Stimulated activated CD8-positive, alpha-beta memory T cell treated with anti-CD3 and anti-CD28 coated beads, Interleukin-4, amount 100 ng/mL, for 48 hours (primary cell): ENCODE measurements at regions not wholly inside any gene's neighbourhood (a gene's known extent, or its start where the extent isn't known, plus 50 kb on each side); places are given as distances from the start of the nearest gene placed in this dataset.

Experiments
- DNase-seq: peaks from one replicate; pipeline ENCODE4 v3.0.0-alpha.2; 2020

DNA sequence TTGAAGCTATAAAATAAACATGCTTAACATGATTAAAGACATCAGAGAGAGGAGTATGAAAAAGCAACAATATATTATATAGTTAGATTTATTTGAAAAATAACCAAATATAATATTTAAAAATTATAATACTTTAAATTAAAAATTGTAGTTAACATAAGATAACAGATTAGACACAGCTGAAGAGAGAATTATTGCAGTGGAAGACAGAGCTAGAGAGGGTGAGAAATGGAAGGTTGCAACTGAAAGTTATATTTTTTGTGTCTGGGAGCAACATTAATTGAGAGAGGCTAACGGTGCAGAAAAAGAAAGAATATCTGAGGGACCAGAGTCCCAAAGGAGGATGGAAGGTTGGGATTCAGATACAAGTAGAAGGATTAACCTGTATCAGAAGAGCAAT is 548.9 kb upstream of the FZD8 start:
- DNase-seq, result no peak

DNA sequence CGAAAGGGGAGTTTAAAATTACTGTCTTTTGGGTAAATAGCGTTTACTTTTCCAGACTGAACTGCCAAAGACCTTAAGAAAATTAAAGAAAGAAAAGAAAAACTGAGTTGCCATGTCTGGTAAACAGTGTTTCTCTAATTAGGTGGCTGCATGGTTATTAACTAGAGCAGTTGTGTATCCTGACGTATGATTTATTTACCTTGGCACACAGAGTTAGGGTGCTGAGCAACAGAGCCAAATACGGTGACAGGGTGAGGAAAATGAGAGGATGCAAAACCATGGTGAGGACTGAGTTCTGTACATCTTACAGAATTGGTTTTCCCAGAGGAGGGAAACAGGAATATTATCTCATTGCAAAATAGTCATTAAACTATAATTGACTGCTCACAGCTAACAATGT is 546.4 kb upstream of the FZD8 start:
- no peak for DNase-seq

DNA sequence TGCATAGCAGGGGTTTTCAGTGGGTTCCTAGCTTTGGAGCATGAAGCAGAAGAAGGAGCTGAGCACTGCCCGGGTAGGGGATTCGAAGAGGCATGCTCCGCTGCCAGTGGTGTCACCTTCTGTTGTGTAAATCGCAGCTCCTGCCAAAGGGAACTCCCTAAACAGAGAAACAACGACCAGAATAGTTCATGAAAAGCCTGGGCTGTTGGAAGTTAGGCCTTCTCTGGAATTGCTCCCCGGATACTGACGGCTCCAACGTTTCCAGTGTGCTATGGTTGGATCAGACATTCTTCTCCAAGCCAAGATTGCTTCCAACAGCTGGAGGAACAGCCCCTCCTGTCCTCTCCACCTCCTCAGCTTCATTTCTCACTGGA is 546.0 kb upstream of the FZD8 start:
- DNase-seq, result no peak

GRCh38 chr10:36187380-36188079 is 545.4 kb upstream of the FZD8 start:
- no peak for DNase-seq

DNA sequence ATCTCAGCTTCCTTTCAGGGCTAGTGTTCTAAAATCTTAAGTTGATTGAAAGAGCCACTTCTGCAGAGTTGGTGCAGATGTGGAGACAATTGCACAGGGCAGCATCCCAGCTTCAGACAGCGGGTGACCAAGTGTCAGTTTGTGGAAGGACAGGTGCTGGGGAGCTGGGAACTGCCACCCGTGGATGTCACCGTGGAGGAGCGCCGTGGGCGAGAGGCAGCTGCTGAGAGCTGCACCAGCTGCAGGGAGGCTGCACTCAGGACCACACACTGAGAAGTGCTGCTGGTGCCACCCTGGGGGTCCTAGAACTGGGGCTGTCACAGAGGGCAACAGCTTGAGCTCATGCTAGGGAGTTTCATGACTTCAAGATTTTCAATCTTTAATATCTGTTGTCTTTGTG is 543.0 kb upstream of the FZD8 start:
- no peak for DNase-seq

- DNase-seq, result no peak
Measured at GRCh38 chr10:36183726-36184125, 541.6 kb upstream of the FZD8 start.

DNA sequence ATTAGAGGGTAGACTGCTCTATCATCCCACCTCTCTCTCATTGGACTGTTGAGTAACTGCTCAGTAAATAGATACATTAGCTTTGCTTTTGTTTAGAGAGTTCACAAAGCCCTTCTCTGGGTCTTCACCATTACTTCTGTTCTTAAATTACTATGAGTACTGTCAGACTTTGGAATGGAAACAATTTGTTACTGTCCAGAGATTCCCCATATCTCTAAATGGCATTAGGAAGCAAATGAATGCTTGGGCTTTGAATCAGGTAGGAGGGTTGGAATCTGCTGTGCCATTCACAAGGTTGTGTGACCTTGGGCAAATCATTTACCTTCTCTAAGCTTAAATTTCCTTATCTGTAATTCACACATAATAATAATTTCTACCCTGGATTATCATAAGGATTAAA is 541.0 kb upstream of the FZD8 start:
- no peak for DNase-seq

DNA sequence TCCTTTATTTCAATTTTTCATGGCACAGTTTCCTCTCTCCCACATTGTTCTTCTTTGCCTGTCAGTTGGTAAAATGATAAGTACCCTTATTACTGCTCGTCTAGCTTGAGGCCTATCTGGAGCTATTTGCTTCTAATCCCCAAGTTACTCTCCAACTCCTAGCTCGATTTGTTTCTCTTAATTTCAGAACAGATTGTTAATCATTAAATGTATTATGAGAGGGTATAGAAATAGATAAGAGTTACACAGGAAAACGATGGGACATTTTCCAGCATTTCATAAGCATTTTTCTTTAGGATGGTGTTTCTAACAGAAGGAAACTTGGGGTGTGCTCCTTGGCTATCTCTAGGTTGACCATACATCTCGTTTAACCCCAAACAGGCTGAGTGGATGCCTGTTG is 540.5 kb upstream of the FZD8 start:
- no peak for DNase-seq

- no peak for DNase-seq
Measured at GRCh38 chr10:36182179-36182566, 540.1 kb upstream of the FZD8 start.

- no peak for DNase-seq
Measured at GRCh38 chr10:36181426-36182178, 539.5 kb upstream of the FZD8 start.

DNA sequence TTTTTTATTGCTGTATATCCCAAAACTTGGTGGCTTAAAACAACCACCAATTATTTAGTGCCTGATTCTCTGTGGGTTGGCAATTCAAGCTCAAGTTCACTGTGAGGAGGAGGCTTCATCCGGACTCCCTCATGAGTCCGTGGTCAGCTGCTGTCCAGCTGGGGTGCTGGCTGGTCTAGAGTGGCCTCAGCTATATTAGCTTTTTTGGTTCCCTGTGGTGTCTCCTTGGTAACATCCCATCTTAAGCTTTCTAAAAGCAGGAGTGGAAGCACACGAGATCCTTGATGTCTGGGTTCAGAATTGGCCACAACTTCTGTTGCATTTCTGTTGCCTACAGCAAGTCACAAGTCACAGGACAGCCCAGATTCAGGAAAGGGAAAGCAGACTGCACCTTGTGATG is 536.5 kb upstream of the FZD8 start:
- no peak for DNase-seq

- DNase-seq, result no peak
Measured at GRCh38 chr10:36177071-36177470, 535.0 kb upstream of the FZD8 start.

- no peak for DNase-seq
Measured at GRCh38 chr10:36175954-36176353, 533.9 kb upstream of the FZD8 start.

GRCh38 chr10:36173364-36173763 is 531.3 kb upstream of the FZD8 start:
- no peak for DNase-seq

DNA sequence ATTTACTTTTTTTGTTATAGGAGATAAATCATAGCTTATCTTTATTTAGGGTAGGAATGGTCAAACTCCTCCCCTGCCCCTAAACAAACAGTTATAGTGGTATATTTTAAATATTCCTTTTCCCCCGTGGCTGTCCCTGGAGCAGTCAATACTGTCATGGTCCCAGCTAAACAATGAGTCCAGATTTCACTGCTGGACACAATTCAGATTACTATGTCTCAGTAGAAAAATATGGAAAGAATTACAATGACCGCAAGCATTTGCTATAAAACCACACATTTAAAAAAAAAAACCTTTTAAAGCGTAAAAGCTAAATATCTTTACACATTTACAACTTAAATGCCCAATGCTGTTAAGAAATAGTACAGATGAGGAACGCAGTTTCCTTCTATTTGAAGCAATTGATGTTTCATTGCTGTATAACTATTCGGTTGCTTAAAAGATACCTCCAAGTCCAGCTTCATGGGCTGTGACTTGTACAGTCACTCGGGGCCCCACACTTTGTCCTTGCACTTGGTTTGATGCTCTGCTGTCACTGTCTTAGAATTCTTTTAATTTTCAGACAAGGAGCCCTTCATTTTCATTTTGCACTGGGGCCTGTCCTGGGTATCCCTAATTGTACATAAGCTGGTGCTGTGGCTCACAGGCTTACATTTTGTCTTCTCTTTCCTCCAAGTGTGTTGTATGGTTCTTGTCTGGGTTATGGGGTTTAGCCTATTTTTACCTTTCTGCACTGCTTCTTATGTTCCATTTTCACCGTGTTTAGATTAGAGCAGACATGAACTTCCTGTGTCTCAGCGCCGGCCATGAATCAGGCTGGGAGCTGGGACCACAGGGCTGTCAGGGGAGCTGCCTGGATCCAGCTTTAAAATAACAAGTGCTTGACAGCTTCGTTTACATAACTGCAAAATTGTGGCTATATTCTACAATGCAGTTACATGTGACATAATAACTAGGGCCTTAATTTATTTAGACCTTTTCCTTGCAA is 530.2 kb upstream of the FZD8 start:
- DNase-seq, result no peak

- no peak for DNase-seq
Measured at GRCh38 chr10:36171556-36171952, 529.5 kb upstream of the FZD8 start.

DNA sequence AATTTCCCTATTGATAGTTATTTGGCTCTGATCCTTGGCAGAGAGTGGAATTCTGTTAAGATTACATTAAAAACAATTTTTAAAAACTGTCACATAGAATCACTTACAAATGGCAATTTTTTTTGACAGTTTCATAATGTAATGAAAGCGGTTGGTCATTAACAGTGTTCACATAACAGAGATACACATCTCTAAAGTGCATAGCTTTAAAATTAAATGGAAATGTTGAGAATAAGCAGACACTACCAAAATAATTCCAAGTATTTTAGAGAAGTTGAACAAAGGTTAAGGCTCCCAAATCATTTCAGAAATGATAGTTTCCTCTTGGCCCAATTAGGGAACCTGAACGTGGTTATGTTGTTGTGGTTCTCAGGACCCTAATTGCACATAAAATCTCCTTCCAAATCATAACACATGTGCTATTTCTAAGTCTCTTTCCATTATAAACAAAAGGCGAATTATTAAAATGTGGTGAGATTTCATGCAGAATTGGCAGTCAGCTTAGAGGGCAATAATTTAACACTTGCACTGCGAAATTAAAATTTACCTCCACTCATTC is 528.9 kb upstream of the FZD8 start:
- DNase-seq, result no peak

DNA sequence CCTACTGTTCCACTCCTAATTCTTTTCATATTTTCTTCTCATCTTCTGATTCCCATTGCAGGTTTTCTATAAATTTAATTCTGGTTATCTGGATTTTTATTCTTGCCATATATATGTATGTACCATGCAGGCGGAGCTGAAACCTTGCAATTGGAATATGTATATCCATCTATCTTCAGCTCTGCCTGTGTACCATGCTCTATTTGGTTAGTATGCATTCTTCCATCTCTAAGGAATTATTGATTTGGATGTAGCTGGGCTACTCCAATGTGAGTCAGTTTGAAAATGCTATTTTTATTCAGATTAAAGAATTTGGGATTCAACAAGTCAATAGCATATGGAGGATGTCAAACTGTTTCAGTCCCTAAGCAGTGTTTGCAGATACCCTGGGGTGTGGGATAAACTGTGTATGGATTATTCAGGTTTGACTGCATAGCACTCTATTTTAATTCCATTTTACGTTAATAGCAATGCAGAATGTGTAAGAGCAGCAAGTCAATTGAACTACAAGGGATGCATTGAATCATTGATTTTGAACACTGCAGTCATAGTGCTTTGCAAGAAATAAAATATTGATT is 528.1 kb upstream of the FZD8 start:
- no peak for DNase-seq

- DNase-seq, result no peak
Measured at GRCh38 chr10:36168777-36169176, 526.7 kb upstream of the FZD8 start.

DNA sequence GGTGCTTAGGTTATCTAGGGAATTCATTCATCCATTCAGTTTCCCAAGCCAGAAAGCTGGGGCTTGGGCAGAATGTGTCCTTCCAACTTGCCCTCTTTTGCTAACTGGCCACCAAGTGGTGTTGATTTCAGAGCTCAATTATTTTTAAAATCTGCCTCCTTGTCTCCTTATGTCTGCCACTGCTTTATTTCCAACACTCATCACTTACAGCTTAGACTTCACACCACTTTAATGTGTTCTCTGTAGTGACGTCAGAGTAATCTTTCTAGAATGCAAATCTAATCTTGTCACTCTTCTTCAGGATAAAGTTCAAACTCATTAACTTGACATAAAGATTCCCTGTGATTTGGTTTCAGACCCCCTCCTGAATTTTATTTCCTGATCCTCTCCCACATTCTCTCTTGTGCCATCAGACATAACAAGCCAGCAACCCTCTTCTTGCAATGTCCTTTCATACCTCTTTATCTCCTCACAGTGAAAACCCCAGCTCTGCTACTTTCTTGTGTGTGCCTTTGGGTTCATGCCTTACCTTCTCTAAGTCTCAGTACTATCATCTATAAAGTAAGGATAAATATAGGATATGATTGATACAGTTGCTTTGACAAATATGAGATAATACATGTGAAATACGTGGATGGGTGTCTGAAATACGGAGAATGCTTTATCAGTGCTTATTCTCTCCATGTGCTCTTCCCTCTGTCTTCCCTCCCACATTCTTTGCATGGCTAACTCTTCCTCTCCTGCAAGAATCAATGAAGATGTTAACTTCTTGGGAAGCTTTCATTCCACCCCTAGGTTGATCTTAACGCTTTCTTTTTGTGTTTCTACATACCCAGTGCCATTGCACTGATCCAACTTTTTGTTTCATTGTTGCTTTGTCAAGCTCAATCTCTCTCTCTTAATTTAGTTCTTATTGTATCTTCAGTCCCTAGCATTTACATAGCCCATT is 522.7 kb upstream of the FZD8 start:
- DNase-seq, result no peak

DNA sequence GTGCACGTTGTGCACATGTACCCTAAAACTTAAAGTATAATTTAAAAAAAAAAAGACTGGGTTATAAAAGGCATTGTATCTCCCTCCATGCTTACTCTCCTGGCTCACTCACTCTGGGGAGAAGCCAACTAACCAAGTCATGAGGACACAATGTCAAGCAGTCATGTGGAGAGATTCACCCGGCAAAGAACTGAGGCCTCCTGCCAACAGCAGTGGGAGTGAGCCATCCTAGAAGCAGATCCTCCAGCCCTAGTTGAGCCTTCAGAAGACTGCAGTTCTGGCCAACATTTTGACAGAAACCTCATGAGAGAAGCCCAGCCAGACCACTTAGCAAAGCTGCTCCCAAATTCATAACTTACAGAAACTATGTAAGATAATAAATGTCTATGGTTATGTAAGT is 521.7 kb upstream of the FZD8 start:
- no peak for DNase-seq

DNA sequence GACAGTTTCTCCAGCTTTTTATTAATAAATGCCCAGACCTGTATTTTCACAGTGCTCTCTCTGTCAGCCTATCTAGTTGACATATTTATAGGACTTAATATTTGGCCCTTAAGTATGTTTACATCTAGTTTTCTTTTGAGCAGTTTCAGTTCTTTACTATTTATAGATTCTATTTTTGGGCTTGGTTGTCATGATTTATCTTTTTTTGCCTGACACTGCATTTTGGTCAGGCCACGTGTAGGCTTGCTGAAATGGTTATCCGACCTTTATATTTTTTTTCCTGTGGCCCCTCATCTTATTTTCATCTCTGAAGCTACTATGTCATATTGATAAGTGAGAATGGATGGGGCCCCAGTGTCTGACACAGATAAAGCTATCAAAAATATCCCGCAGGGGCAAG is 515.4 kb upstream of the FZD8 start:
- no peak for DNase-seq
